GM23338 (cell line): ENCODE measurements at regions not wholly inside any gene's neighbourhood (a gene's known extent, or its start where the extent isn't known, plus 50 kb on each side); places are given as distances from the start of the nearest gene placed in this dataset.

ENCODE experiments used
- ATAC-seq: fragments of 200-7000 bp; cut with Tn5 transposase; 3 replicates; pipeline ENCODE4 v1.9.1; 2020
- DNase-seq: peaks from one replicate; pipeline ENCODE4 v3.0.0-alpha.2; 2015; ENCODE audit warnings: low spot score
- H2AFZ ChIP-seq: fragments of 200-600 bp; sonication (generic); 2 replicates; pipeline ENCODE4 v1.8.0; 2016; ENCODE audit warnings: antibody characterized with exemption, mild to moderate bottlenecking, moderate library complexity
- H3F3A ChIP-seq: fragments of 200-600 bp; sonication (generic); replicated peaks from 2 replicates; pipeline ENCODE4 v1.8.0; 2017; ENCODE audit warnings: antibody characterized with exemption, mixed run types, low read depth
- H3K27ac ChIP-seq: fragments of 200-600 bp; sonication (generic); 2 replicates; pipeline ENCODE4 v1.6.1; 2016; ENCODE audit warnings: low read depth
- H3K27me3 ChIP-seq: fragments of 200-600 bp; sonication (generic); 2 replicates; pipeline ENCODE4 v1.8.0; 2016; ENCODE audit warnings: mild to moderate bottlenecking, mixed run types, moderate library complexity; ENCODE audit not compliant: insufficient read depth
- H3K36me3 ChIP-seq: fragments of 200-600 bp; sonication (generic); 2 replicates; pipeline ENCODE4 v1.8.0; 2016; ENCODE audit warnings: mild to moderate bottlenecking; ENCODE audit not compliant: insufficient read depth
- H3K4me1 ChIP-seq: fragments of 200-600 bp; sonication (generic); 2 replicates; pipeline ENCODE4 v1.8.0; 2016; ENCODE audit warnings: mild to moderate bottlenecking, moderate library complexity; ENCODE audit not compliant: insufficient read depth
- H3K4me2 ChIP-seq: fragments of 200-600 bp; sonication (generic); 2 replicates; pipeline ENCODE4 v1.7.1; 2017; ENCODE audit warnings: mixed run types
- H3K4me3 ChIP-seq: fragments of 200-600 bp; sonication (generic); 2 replicates; pipeline ENCODE4 v1.6.1; 2016; ENCODE audit warnings: mixed run types
- H3K79me2 ChIP-seq: fragments of 200-600 bp; sonication (generic); replicated peaks from 2 replicates; pipeline ENCODE4 v1.8.0; 2017; ENCODE audit warnings: mild to moderate bottlenecking; ENCODE audit not compliant: insufficient read depth
- H3K9me2 ChIP-seq: fragments of 200-600 bp; sonication (generic); 2 replicates; pipeline ENCODE4 v1.8.0; 2017; ENCODE audit not compliant: insufficient read depth
- H4K20me1 ChIP-seq: fragments of 200-600 bp; sonication (generic); replicated peaks from 2 replicates; pipeline ENCODE4 v1.8.0; 2017; ENCODE audit warnings: mild to moderate bottlenecking; ENCODE audit not compliant: insufficient read depth
- H3K27ac Mint-ChIP-seq: 2 replicates; pipeline ENCODE4 v1.8.0; 2020; ENCODE audit warnings: inconsistent platforms, mild to moderate bottlenecking, moderate library complexity, mixed read lengths
- H3K27me3 Mint-ChIP-seq: 3 replicates; pipeline ENCODE4 v1.8.0; 2022; ENCODE audit warnings: low read depth, mild to moderate bottlenecking, moderate library complexity, mixed read lengths, inconsistent platforms; ENCODE audit not compliant: insufficient read depth, poor library complexity
- H3K36me3 Mint-ChIP-seq: 3 replicates; pipeline ENCODE4 v1.8.0; 2021; ENCODE audit warnings: low read depth, mild to moderate bottlenecking, inconsistent platforms, moderate library complexity, mixed read lengths
- H3K4me1 Mint-ChIP-seq: 3 replicates; pipeline ENCODE4 v1.8.0; 2020; ENCODE audit warnings: mild to moderate bottlenecking, inconsistent platforms, mixed read lengths
- H3K4me3 Mint-ChIP-seq: 3 replicates; pipeline ENCODE4 v1.8.0; 2021; ENCODE audit warnings: moderate library complexity, mild to moderate bottlenecking, inconsistent platforms, mixed read lengths
- H3K9me3 Mint-ChIP-seq: 3 replicates; pipeline ENCODE4 v1.8.0; 2020; ENCODE audit warnings: moderate library complexity, mild to moderate bottlenecking, inconsistent platforms, mixed read lengths
- CREB1 ChIP-seq: fragments of 250-450 bp; sonication (Bioruptor Pico); IDR thresholded peaks from 2 replicates; pipeline ENCODE4 v1.5.0; 2020; ENCODE audit warnings: low read depth, mild to moderate bottlenecking, moderate library complexity
- ETS1 ChIP-seq: IDR thresholded peaks from 2 replicates; pipeline ENCODE4 v1.6.1; 2016; ENCODE audit warnings: antibody characterized with exemption
- EZH2phosphoT487 ChIP-seq: fragments of 200-600 bp; sonication (generic); IDR thresholded peaks from one replicate; pipeline ENCODE4 v1.8.1; 2018; ENCODE audit warnings: antibody characterized with exemption; ENCODE audit not compliant: unreplicated experiment
- NANOG ChIP-seq: IDR thresholded peaks from 2 replicates; pipeline ENCODE4 v1.6.1; 2016; ENCODE audit warnings: antibody characterized with exemption, borderline replicate concordance
- STAT1 ChIP-seq: IDR thresholded peaks from one replicate; pipeline ENCODE4 v1.6.1; 2016; ENCODE audit warnings: antibody characterized with exemption; ENCODE audit not compliant: unreplicated experiment
- ZNF331 ChIP-seq: fragments of 250-450 bp; sonication (Bioruptor Pico); IDR thresholded peaks from 2 replicates; pipeline ENCODE4 v1.5.0; 2020; ENCODE audit warnings: low read depth, mild to moderate bottlenecking, moderate library complexity
- ZNF462 ChIP-seq: fragments of 250-450 bp; sonication (Bioruptor Pico); IDR thresholded peaks from 2 replicates; pipeline ENCODE4 v1.5.0; 2020; ENCODE audit warnings: mild to moderate bottlenecking, moderate library complexity

DNA sequence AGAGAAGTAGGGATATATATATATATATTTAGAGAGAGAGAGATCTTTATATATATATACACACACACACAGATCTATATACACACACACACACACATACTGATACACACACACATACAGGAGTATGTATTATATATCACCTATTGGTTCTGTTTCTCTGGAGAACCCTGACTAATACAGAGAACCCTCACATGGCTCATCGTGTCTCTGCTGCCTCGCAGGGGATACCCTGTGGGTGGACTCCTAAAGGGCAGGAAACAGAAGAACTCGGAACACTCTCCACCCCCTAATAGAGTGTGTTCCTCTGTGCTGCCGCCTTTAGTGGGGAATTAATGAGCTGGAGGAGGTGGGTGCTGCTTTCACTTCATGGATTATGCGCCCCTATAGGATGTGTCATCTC is 86.6 kb downstream of the NPY start:
- Mint-ChIP-seq H3K36me3 (peaks cover 17% of the 10 kb centered on the region), H3K4me1 (peaks cover 51% of the 10 kb centered on the region), H3K9me3 (peaks cover 6% of the 10 kb centered on the region; the same call in 2 of the 3 replicates), H3K27ac (no peak overlapping the region), H3K4me3 (no peak overlapping the region), H3K27me3 (peaks cover 2% of the 10 kb centered on the region)
- ATAC-seq = no peak
- H3K4me1 ChIP-seq = peaks cover 39% of the 10 kb centered on the region
- H3K36me3 ChIP-seq = no peaks in the 10 kb centered on the region
- DNase-seq = no peak
- no peaks in the 10 kb centered on the region for H4K20me1 ChIP-seq
- no peak overlapping the region for H3K4me3 ChIP-seq
- H3K9me2 ChIP-seq = peaks cover 9% of the 10 kb centered on the region; the same call in 1 of the 2 replicates
- TF ChIP-seq EZH2phosphoT487 (no peak), ZNF462 (no peak), NANOG (no peak), STAT1 (no peak), ZNF331 (CRISPR knock-in tag) (no peak), CREB1 (no peak), ETS1 (no peak)
- H3K79me2 ChIP-seq = no peaks in the 10 kb centered on the region
- H3K27me3 ChIP-seq = no peaks in the 10 kb centered on the region
- H3K4me2 ChIP-seq = no peak overlapping the region
- no peak overlapping the region for H3K27ac ChIP-seq
- H3F3A ChIP-seq = no peaks in the 10 kb centered on the region; the same call in 1 of the 2 replicates
- no peak overlapping the region for H2AFZ ChIP-seq
